GM10266 (cell line): ENCODE measurements at regions not wholly inside any gene's neighbourhood (a gene's known extent, or its start where the extent isn't known, plus 50 kb on each side); places are given as distances from the start of the nearest gene placed in this dataset.

ENCODE experiments used
- DNase-seq: peaks from one replicate; pipeline ENCODE4 v3.0.0; 2012; ENCODE audit errors: extremely low spot score
- CTCF ChIP-seq: IDR thresholded peaks from 2 replicates; pipeline ENCODE4 v1.5.1; 2012; ENCODE audit warnings: mild to moderate bottlenecking, low read depth; ENCODE audit not compliant: control insufficient read depth, insufficient read depth; ENCODE audit errors: missing control alignments

- DNase-seq: no peak
- no peak for TF ChIP-seq CTCF
Observed at GRCh38 chr15:35209838-35210237, 124.7 kb upstream of the NANOGP8 start.

GRCh38 chr15:35208353-35208752 lies 123.3 kb upstream of the NANOGP8 start:
- no peak for DNase-seq
- no peak for TF ChIP-seq CTCF

GRCh38 chr15:35206060-35206675 lies 121.1 kb upstream of the NANOGP8 start:
- peak; percentile 42 for TF ChIP-seq CTCF
- DNase-seq: peak; percentile 9

GRCh38 chr15:35198197-35198596 lies 113.1 kb upstream of the NANOGP8 start:
- DNase-seq: no peak
- TF ChIP-seq CTCF: no peak

GRCh38 chr15:35197754-35198153 lies 112.7 kb upstream of the NANOGP8 start:
- no peak for DNase-seq
- TF ChIP-seq CTCF: no peak

- TF ChIP-seq CTCF: no peak
- no peak for DNase-seq
Observed at GRCh38 chr15:35197306-35197705, 112.2 kb upstream of the NANOGP8 start.

- DNase-seq: no peak
- no peak for TF ChIP-seq CTCF
Observed at GRCh38 chr15:35196273-35196672, 111.2 kb upstream of the NANOGP8 start.
